IMR-90 (cell line): ENCODE measurements at regions not wholly inside any gene's neighbourhood (a gene's known extent, or its start where the extent isn't known, plus 50 kb on each side); places are given as distances from the start of the nearest gene placed in this dataset.

ENCODE experiments used
- ATAC-seq: fragments of 200-7000 bp; cut with Tn5 transposase; 2 replicates; pipeline ENCODE4 v1.9.1; 2020; ENCODE audit warnings: low read depth, mild to moderate bottlenecking, moderate library complexity
- BruUV-seq: library from RNA; stranded (reverse); fragments of 400-500 nt; replicated peaks from 2 replicates; lab custom pipeline; 2021; lab: Mats Ljungman, UMichigan
- CTCF ChIA-PET: fragments of 300-600 bp; formaldehyde crosslinking; extraction: SDS; loops from one replicate; lab custom pipeline; 2021; ENCODE audit warnings: antibody characterized with exemption; lab: Yijun Ruan, JAX
- POLR2A ChIA-PET: fragments of 300-600 bp; sonication (Branson Sonifier 250); formaldehyde crosslinking; loops from one replicate; lab custom pipeline; 2022; ENCODE audit warnings: antibody characterized with exemption; ENCODE audit not compliant: unreplicated experiment; lab: Charles Lee
- DNase-seq: peaks from one replicate; pipeline ENCODE4 v3.0.0; 2013
- H2AFZ ChIP-seq: replicated peaks from 2 replicates; pipeline ENCODE3; 2013; ENCODE audit warnings: low read length, mild to moderate bottlenecking; ENCODE audit not compliant: poor library complexity
- H2AK5ac ChIP-seq: 2 replicates; pipeline ENCODE4 v1.6.1; 2013; ENCODE audit warnings: low read depth, low read length, inconsistent platforms
- H2AK9ac ChIP-seq: replicated peaks from 2 replicates; pipeline ENCODE3; 2013; ENCODE audit warnings: mild to moderate bottlenecking, low read depth, low read length, moderate library complexity; ENCODE audit not compliant: poor library complexity
- H2BK120ac ChIP-seq: 2 replicates; pipeline ENCODE4 v1.6.1; 2013; ENCODE audit warnings: low read depth, low read length, inconsistent platforms
- H2BK15ac ChIP-seq: 3 replicates; pipeline ENCODE4 v1.6.1; 2013; ENCODE audit warnings: low read depth, low read length, inconsistent platforms
- H2BK20ac ChIP-seq: 2 replicates; pipeline ENCODE4 v1.6.1; 2013; ENCODE audit warnings: low read depth, mild to moderate bottlenecking, inconsistent platforms, low read length, moderate library complexity
- H2BK5ac ChIP-seq: 2 replicates; pipeline ENCODE4 v1.6.1; 2013; ENCODE audit warnings: mild to moderate bottlenecking, low read depth, low read length, inconsistent platforms; ENCODE audit not compliant: poor library complexity, severe bottlenecking
- H3K14ac ChIP-seq: replicated peaks from 2 replicates; pipeline ENCODE4 v1.6.1; 2013; ENCODE audit warnings: low read depth, low read length, inconsistent platforms
- H3K18ac ChIP-seq: 2 replicates; pipeline ENCODE4 v1.6.1; 2013; ENCODE audit warnings: low read depth, low read length, control low read depth
- H3K23ac ChIP-seq: 2 replicates; pipeline ENCODE4 v1.6.1; 2013; ENCODE audit warnings: low read depth, low read length, inconsistent platforms
- H3K27ac ChIP-seq: 2 replicates; pipeline ENCODE4 v1.5.1; 2013; ENCODE audit warnings: mild to moderate bottlenecking, control low read depth, low read length; ENCODE audit not compliant: insufficient read depth
- H3K27me3 ChIP-seq: 2 replicates; pipeline ENCODE4 v1.6.1; 2013; ENCODE audit warnings: low read length; ENCODE audit not compliant: control insufficient read depth, insufficient read depth
- H3K36me3 ChIP-seq: 2 replicates; pipeline ENCODE4 v1.6.1; 2013; ENCODE audit warnings: low read length, mixed read lengths; ENCODE audit not compliant: control insufficient read depth, insufficient read depth
- H3K4ac ChIP-seq: 2 replicates; pipeline ENCODE4 v1.6.1; 2013; ENCODE audit warnings: low read depth, low read length, inconsistent platforms
- H3K4me1 ChIP-seq: 2 replicates; pipeline ENCODE4 v1.6.1; 2013; ENCODE audit warnings: low read length, mixed read lengths; ENCODE audit not compliant: control insufficient read depth, insufficient read depth
- H3K4me2 ChIP-seq: 2 replicates; pipeline ENCODE4 v1.6.1; 2013; ENCODE audit warnings: low read depth, mild to moderate bottlenecking, control low read depth, low read length, moderate library complexity
- H3K4me3 ChIP-seq: 2 replicates; pipeline ENCODE4 v1.5.1; 2013; ENCODE audit warnings: low read depth, mild to moderate bottlenecking, control low read depth, low read length, moderate library complexity; ENCODE audit not compliant: insufficient read depth
- H3K56ac ChIP-seq: 2 replicates; pipeline ENCODE4 v1.6.1; 2013; ENCODE audit warnings: low read length, inconsistent platforms; ENCODE audit not compliant: insufficient read depth; ENCODE audit errors: extremely low read depth
- H3K79me1 ChIP-seq, 2 experiments: 2 replicates each; pipeline ENCODE4 v1.6.1; 2013; ENCODE audit warnings: low read length in 2 of 2, inconsistent platforms in 1 of 2, low read depth in 1 of 2
- H3K9ac ChIP-seq: 2 replicates; pipeline ENCODE4 v1.6.1; 2013; ENCODE audit warnings: low read depth, low read length, control low read depth
- H3K9me1 ChIP-seq: 2 replicates; pipeline ENCODE4 v1.6.1; 2013; ENCODE audit warnings: low read length, inconsistent platforms; ENCODE audit not compliant: insufficient read depth
- H3K9me3 ChIP-seq: 2 replicates; pipeline ENCODE4 v1.6.1; 2013; ENCODE audit warnings: low read length; ENCODE audit not compliant: control insufficient read depth, insufficient read depth
- H4K20me1 ChIP-seq: 2 replicates; pipeline ENCODE4 v1.6.1; 2013; ENCODE audit warnings: low read length, inconsistent platforms; ENCODE audit not compliant: insufficient read depth
- H4K5ac ChIP-seq: 2 replicates; pipeline ENCODE4 v1.6.1; 2013; ENCODE audit warnings: mild to moderate bottlenecking, low read depth, low read length, control low read depth
- H4K8ac ChIP-seq, 2 experiments: 2 replicates each; pipeline ENCODE4 v1.6.1; 2013; ENCODE audit warnings: low read depth in 2 of 2, low read length in 2 of 2, control low read depth in 1 of 2, inconsistent platforms in 1 of 2
- H4K91ac ChIP-seq: 2 replicates; pipeline ENCODE4 v1.6.1; 2013; ENCODE audit warnings: low read depth, low read length, inconsistent platforms; ENCODE audit not compliant: insufficient read depth
- BHLHE40 ChIP-seq: fragments of 150-350 bp; IDR thresholded peaks from 2 replicates; pipeline ENCODE4 v1.6.1; 2016; ENCODE audit warnings: mild to moderate bottlenecking, low read depth, low read length
- CEBPB ChIP-seq: IDR thresholded peaks from 2 replicates; pipeline ENCODE4 v1.6.1; 2012; ENCODE audit warnings: low read depth, low read length, improper control_type of control experiment
- CHD1 ChIP-seq: IDR thresholded peaks from 2 replicates; pipeline ENCODE4 v1.6.1; 2012; ENCODE audit warnings: low read depth, low read length, improper control_type of control experiment
- FOS ChIP-seq: fragments of 150-350 bp; IDR thresholded peaks from 2 replicates; pipeline ENCODE4 v1.6.1; 2016; ENCODE audit warnings: low read depth, low read length
- MAFK ChIP-seq: IDR thresholded peaks from 2 replicates; pipeline ENCODE4 v1.6.1; 2012; ENCODE audit warnings: low read depth, low read length, improper control_type of control experiment
- MAZ ChIP-seq: IDR thresholded peaks from 2 replicates; pipeline ENCODE4 v1.6.1; 2012; ENCODE audit warnings: low read depth, mild to moderate bottlenecking, low read length, improper control_type of control experiment, moderate library complexity, borderline replicate concordance
- MXI1 ChIP-seq: IDR thresholded peaks from 2 replicates; pipeline ENCODE4 v1.6.1; 2012; ENCODE audit warnings: low read depth, mild to moderate bottlenecking, low read length, moderate library complexity, borderline replicate concordance
- NFE2L2 ChIP-seq: fragments of 150-350 bp; IDR thresholded peaks from 2 replicates; pipeline ENCODE4 v1.6.1; 2016; ENCODE audit warnings: low read depth, mild to moderate bottlenecking, low read length
- POLR2A ChIP-seq: IDR thresholded peaks from 2 replicates; pipeline ENCODE4 v1.6.1; 2012; ENCODE audit warnings: mild to moderate bottlenecking, low read depth, low read length
- RCOR1 ChIP-seq: IDR thresholded peaks from 2 replicates; pipeline ENCODE4 v1.6.1; 2012; ENCODE audit warnings: mild to moderate bottlenecking, low read length, improper control_type of control experiment; ENCODE audit not compliant: insufficient replicate concordance
- RFX5 ChIP-seq: IDR thresholded peaks from 2 replicates; pipeline ENCODE4 v1.8.0; 2012; ENCODE audit warnings: low read depth, mild to moderate bottlenecking, low read length, moderate library complexity
- SMC3 ChIP-seq: fragments of 150-350 bp; IDR thresholded peaks from 2 replicates; pipeline ENCODE4 v1.6.1; 2016; ENCODE audit warnings: low read depth, mild to moderate bottlenecking, antibody characterized with exemption, low read length, moderate library complexity
- WGBS, 2 experiments: methylation state at CpG; one replicate each; pipeline versions ENCODE4 v1.1.5 to v1.1.7; 2013; ENCODE audit warnings: missing lambda C conversion rate in 2 of 2; ENCODE audit not compliant: insufficient read length in 1 of 2; ENCODE audit errors: extremely low coverage in 2 of 2; 5-methylcytosine and 5-hydroxymethylcytosine counted together
- dilution Hi-C: fragments of 300-500 bp; cut with HindIII; formaldehyde crosslinking; loops from one replicate; pipeline ENCODE4 v1.14.3; 2018; ENCODE audit warnings: low sequenced_read_pairs; ENCODE audit not compliant: unreplicated experiment
- in situ Hi-C: fragments of 300-500 bp; cut with MboI; formaldehyde crosslinking; loops from 3 replicates; pipeline ENCODE4 v1.14.3; 2019; ENCODE audit warnings: low sequenced_read_pairs, inconsistent platforms, mixed read lengths
- intact Hi-C: fragments of 100-400 bp; cut with micrococcal nuclease; formaldehyde crosslinking; loops from 2 replicates; pipeline ENCODE4 v1.10.0; 2022
- TF ChIP-seq, protein P1 (sequence below): fragments of 150-350 bp; IDR thresholded peaks from 2 replicates; pipeline ENCODE4 v1.6.1; 2017; ENCODE audit warnings: mild to moderate bottlenecking, antibody characterized with exemption, low read length, low read depth
- TF ChIP-seq, protein P2 (sequence below): fragments of 150-350 bp; IDR thresholded peaks from 2 replicates; pipeline ENCODE4 v1.6.1; 2016; ENCODE audit warnings: low read depth, mild to moderate bottlenecking, low read length, moderate library complexity, borderline replicate concordance
- TF ChIP-seq, protein P3 (sequence below): conservative IDR thresholded peaks from 2 replicates; pipeline ENCODE4 v1.5.1; 2012; ENCODE audit warnings: mild to moderate bottlenecking, low read depth, low read length, improper control_type of control experiment

DNA sequence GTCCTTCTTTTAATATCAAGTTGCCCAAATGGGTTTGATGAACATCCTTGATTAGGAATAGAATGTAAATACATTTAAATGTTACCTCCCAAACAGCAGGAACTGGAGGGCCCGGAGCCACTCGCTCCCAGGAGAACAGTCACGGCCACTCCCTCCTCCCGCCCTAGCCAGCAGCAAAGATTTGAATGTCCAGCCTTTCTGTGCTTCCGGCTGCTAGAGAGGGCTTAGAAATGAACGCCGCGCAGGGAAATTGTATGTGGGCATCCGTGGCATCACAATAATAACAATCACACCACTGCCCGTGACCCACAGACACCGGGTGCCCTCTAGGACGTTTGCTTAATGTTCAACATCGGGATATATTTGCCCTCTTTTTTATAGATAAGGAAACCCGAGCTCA is 164.9 kb upstream of the SALL3 start:
- Histone ChIP-seq H2AK9ac (no peak overlapping the region), H4K8ac (no peak overlapping the region), H2BK120ac (no peak overlapping the region), H3K27me3 (no peaks in the 10 kb centered on the region), H3K14ac (no peak overlapping the region), H4K5ac (no peak overlapping the region), H4K91ac (no peak overlapping the region), H3K23ac (no peak overlapping the region), H3K56ac (no peak overlapping the region), H3K9ac (no peak overlapping the region), H4K20me1 (no peaks in the 10 kb centered on the region), H3K9me1 (no peaks in the 10 kb centered on the region), H3K18ac (no peak overlapping the region), H3K36me3 (no peaks in the 10 kb centered on the region), H3K4me2 (no peak overlapping the region), H3K79me1 (no peaks in the 10 kb centered on the region), H3K27ac (no peak overlapping the region), H3K4me3 (no peak overlapping the region), H2AFZ (no peak overlapping the region), H3K9me3 (peaks cover 43% of the 10 kb centered on the region), H2BK5ac (no peak overlapping the region), H2BK20ac (no peak overlapping the region), H2BK15ac (no peak overlapping the region), H3K4me1 (no peaks in the 10 kb centered on the region), H3K4ac (no peak overlapping the region), H2AK5ac (no peak overlapping the region)
- ChIA-PET POLR2A (no interaction called here), CTCF (no interaction called here)
- DNase-seq (no peak), ATAC-seq (no peak)
- BruUV-seq = no TSS peak
- intact Hi-C loops = no loop called here
- WGBS, 2 experiments = no CpG with 5 or more reads among the region's 14 CpGs
- in situ Hi-C loops = no loop called here
- TF ChIP-seq SMC3 (no peak), RCOR1 (no peak), BHLHE40 (no peak), MAFK (no peak), RFX5 (no peak), CEBPB (no peak), MAZ (no peak), FOS (no peak), CHD1 (no peak), MXI1 (no peak), NFE2L2 (no peak), POLR2A (no peak)
- TF ChIP-seq, protein P1, sequence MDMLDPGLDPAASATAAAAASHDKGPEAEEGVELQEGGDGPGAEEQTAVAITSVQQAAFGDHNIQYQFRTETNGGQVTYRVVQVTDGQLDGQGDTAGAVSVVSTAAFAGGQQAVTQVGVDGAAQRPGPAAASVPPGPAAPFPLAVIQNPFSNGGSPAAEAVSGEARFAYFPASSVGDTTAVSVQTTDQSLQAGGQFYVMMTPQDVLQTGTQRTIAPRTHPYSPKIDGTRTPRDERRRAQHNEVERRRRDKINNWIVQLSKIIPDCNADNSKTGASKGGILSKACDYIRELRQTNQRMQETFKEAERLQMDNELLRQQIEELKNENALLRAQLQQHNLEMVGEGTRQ = no peak
- TF ChIP-seq, protein P2, sequence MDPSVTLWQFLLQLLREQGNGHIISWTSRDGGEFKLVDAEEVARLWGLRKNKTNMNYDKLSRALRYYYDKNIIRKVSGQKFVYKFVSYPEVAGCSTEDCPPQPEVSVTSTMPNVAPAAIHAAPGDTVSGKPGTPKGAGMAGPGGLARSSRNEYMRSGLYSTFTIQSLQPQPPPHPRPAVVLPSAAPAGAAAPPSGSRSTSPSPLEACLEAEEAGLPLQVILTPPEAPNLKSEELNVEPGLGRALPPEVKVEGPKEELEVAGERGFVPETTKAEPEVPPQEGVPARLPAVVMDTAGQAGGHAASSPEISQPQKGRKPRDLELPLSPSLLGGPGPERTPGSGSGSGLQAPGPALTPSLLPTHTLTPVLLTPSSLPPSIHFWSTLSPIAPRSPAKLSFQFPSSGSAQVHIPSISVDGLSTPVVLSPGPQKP = no peak
- TF ChIP-seq, protein P3, sequence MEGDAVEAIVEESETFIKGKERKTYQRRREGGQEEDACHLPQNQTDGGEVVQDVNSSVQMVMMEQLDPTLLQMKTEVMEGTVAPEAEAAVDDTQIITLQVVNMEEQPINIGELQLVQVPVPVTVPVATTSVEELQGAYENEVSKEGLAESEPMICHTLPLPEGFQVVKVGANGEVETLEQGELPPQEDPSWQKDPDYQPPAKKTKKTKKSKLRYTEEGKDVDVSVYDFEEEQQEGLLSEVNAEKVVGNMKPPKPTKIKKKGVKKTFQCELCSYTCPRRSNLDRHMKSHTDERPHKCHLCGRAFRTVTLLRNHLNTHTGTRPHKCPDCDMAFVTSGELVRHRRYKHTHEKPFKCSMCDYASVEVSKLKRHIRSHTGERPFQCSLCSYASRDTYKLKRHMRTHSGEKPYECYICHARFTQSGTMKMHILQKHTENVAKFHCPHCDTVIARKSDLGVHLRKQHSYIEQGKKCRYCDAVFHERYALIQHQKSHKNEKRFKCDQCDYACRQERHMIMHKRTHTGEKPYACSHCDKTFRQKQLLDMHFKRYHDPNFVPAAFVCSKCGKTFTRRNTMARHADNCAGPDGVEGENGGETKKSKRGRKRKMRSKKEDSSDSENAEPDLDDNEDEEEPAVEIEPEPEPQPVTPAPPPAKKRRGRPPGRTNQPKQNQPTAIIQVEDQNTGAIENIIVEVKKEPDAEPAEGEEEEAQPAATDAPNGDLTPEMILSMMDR = no peak
- dilution Hi-C loops = no loop called here
